OCI-LY7 (cell line): ENCODE measurements at regions not wholly inside any gene's neighbourhood (a gene's known extent, or its start where the extent isn't known, plus 50 kb on each side); places are given as distances from the start of the nearest gene placed in this dataset.

Source experiments
- BruUV-seq: library from RNA; stranded (reverse); fragments of 400-500 nt; replicated peaks from 2 replicates; lab custom pipeline; 2021; lab: Mats Ljungman, UMichigan
- CTCF ChIA-PET: fragments of 300-600 bp; sonication (Branson Sonifier 250); formaldehyde crosslinking; loops from one replicate; lab custom pipeline; 2022; ENCODE audit warnings: antibody characterized with exemption; ENCODE audit not compliant: unreplicated experiment; lab: Charles Lee
- POLR2A ChIA-PET: fragments of 300-600 bp; sonication (Branson Sonifier 250); formaldehyde crosslinking; loops from one replicate; lab custom pipeline; 2022; ENCODE audit warnings: antibody characterized with exemption; lab: Charles Lee
- DNase-seq: peaks from one replicate; pipeline ENCODE4 v3.0.0-alpha.2; 2015; ENCODE audit warnings: low spot score
- H2AFZ ChIP-seq: fragments of 200-600 bp; sonication (generic), shearing (Covaris generic); 2 replicates; pipeline ENCODE4 v1.6.1; 2014; ENCODE audit warnings: mild to moderate bottlenecking, antibody characterized with exemption, low read length, moderate library complexity
- H3K27ac ChIP-seq: fragments of 200-600 bp; sonication (generic); 2 replicates; pipeline ENCODE4 v1.5.1; 2014; ENCODE audit warnings: mixed run types, low read depth, mild to moderate bottlenecking, moderate library complexity, low read length, inconsistent platforms; ENCODE audit not compliant: poor library complexity, severe bottlenecking
- H3K36me3 ChIP-seq: fragments of 200-600 bp; sonication (generic); 2 replicates; pipeline ENCODE4 v1.6.1; 2014; ENCODE audit warnings: mild to moderate bottlenecking, antibody characterized with exemption, low read length, moderate library complexity, mixed read lengths; ENCODE audit not compliant: insufficient read depth
- H3K4me1 ChIP-seq: fragments of 200-600 bp; sonication (generic); 2 replicates; pipeline ENCODE4 v1.5.1; 2014; ENCODE audit warnings: mild to moderate bottlenecking, low read length; ENCODE audit not compliant: insufficient read depth, poor library complexity, severe bottlenecking
- H3K4me2 ChIP-seq: fragments of 200-600 bp; sonication (generic); 2 replicates; pipeline ENCODE4 v1.6.1; 2014; ENCODE audit warnings: mild to moderate bottlenecking, low read length
- H3K4me3 ChIP-seq: fragments of 200-600 bp; sonication (generic); 2 replicates; pipeline ENCODE4 v1.5.1; 2014; ENCODE audit warnings: mild to moderate bottlenecking, low read depth, low read length; ENCODE audit not compliant: poor library complexity, severe bottlenecking
- H3K79me2 ChIP-seq: fragments of 200-600 bp; sonication (generic); 2 replicates; pipeline ENCODE4 v1.6.1; 2016; ENCODE audit warnings: low read depth, mild to moderate bottlenecking, low read length, moderate library complexity, mixed read lengths; ENCODE audit not compliant: insufficient read depth
- H3K9me2 ChIP-seq: fragments of 200-600 bp; sonication (generic); 2 replicates; pipeline ENCODE4 v1.6.1; 2016; ENCODE audit warnings: mild to moderate bottlenecking, low read length, mixed read lengths; ENCODE audit not compliant: insufficient read depth
- H3K9me3 ChIP-seq: fragments of 200-600 bp; sonication (generic); 2 replicates; pipeline ENCODE4 v1.6.1; 2014; ENCODE audit warnings: mild to moderate bottlenecking, mixed run types, low read length, mixed read lengths
- H4K20me1 ChIP-seq: fragments of 200-600 bp; sonication (generic); 2 replicates; pipeline ENCODE4 v1.6.1; 2014; ENCODE audit warnings: mild to moderate bottlenecking, antibody characterized with exemption, low read length, moderate library complexity, mixed read lengths; ENCODE audit not compliant: insufficient read depth
- EZH2phosphoT487 ChIP-seq: fragments of 200-600 bp; sonication (generic); IDR thresholded peaks from 2 replicates; pipeline ENCODE4 v1.6.1; 2018; ENCODE audit warnings: low read depth, borderline replicate concordance, mild to moderate bottlenecking, mixed run types, antibody characterized with exemption, low read length, moderate library complexity, mixed read lengths
- intact Hi-C: fragments of 100-400 bp; cut with micrococcal nuclease; formaldehyde crosslinking; loops from one replicate; pipeline ENCODE4 v1.10.0; 2022; ENCODE audit not compliant: unreplicated experiment
- TF ChIP-seq, protein P1 (sequence below): fragments of 200-600 bp; sonication (generic); conservative IDR thresholded peaks from 2 replicates; pipeline ENCODE4 v1.5.1; 2014; ENCODE audit warnings: mild to moderate bottlenecking, antibody characterized with exemption, low read length, moderate library complexity, mixed read lengths

DNA sequence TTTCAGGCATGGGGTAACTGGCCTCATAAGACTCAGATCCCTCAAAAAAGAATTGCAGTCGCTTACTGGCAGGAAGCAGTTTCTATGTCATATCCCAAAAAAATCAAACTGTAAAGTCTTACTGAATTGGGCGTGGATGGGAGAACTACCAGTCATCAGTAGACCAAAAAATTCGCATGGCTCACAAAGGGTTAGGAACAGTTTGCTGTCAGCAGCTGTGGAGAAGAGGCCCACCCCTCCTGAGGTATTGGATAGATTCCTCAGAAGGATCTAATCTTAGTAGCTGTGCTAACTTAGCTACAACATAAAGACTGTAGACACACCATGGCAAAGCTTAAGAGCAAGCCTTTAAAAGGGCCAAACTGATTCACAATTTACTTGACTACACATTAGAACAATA lies 478.3 kb upstream of the FTMT start:
- no peaks in the 10 kb centered on the region for H3K9me2 ChIP-seq
- H3K4me3 ChIP-seq = no peak overlapping the region
- ChIA-PET POLR2A (no interaction called here), CTCF (no interaction called here)
- intact Hi-C loops = no loop called here
- no peak overlapping the region for H3K4me2 ChIP-seq
- no peaks in the 10 kb centered on the region for H3K79me2 ChIP-seq
- no peaks in the 10 kb centered on the region for H3K9me3 ChIP-seq
- H3K36me3 ChIP-seq = no peaks in the 10 kb centered on the region
- H4K20me1 ChIP-seq = no peaks in the 10 kb centered on the region
- BruUV-seq = no TSS peak
- H2AFZ ChIP-seq = no peak overlapping the region
- H3K27ac ChIP-seq = no peak overlapping the region
- H3K4me1 ChIP-seq = no peaks in the 10 kb centered on the region
- TF ChIP-seq, protein P1, sequence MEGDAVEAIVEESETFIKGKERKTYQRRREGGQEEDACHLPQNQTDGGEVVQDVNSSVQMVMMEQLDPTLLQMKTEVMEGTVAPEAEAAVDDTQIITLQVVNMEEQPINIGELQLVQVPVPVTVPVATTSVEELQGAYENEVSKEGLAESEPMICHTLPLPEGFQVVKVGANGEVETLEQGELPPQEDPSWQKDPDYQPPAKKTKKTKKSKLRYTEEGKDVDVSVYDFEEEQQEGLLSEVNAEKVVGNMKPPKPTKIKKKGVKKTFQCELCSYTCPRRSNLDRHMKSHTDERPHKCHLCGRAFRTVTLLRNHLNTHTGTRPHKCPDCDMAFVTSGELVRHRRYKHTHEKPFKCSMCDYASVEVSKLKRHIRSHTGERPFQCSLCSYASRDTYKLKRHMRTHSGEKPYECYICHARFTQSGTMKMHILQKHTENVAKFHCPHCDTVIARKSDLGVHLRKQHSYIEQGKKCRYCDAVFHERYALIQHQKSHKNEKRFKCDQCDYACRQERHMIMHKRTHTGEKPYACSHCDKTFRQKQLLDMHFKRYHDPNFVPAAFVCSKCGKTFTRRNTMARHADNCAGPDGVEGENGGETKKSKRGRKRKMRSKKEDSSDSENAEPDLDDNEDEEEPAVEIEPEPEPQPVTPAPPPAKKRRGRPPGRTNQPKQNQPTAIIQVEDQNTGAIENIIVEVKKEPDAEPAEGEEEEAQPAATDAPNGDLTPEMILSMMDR = no peak
- TF ChIP-seq EZH2phosphoT487 = no peak
- DNase-seq = no peak

GRCh38 chr5:121377461-121377860 lies 474.2 kb upstream of the FTMT start:
- Histone ChIP-seq H3K27ac (no peak overlapping the region), H3K4me3 (no peak overlapping the region), H3K79me2 (no peaks in the 10 kb centered on the region), H2AFZ (no peak overlapping the region), H3K9me2 (no peaks in the 10 kb centered on the region), H4K20me1 (no peaks in the 10 kb centered on the region), H3K4me1 (no peaks in the 10 kb centered on the region), H3K36me3 (no peaks in the 10 kb centered on the region), H3K4me2 (no peak overlapping the region), H3K9me3 (no peaks in the 10 kb centered on the region)
- POLR2A ChIA-PET = interaction anchor here (1.1 kb wide), 1 partner anchor 522 kb away, joined by 3 read pairs; no protein-coding TSS in a partner anchor
- no TSS peak for BruUV-seq
- TF ChIP-seq, protein P1 = no peak
- no peak for TF ChIP-seq EZH2phosphoT487
- DNase-seq = no peak
- intact Hi-C loops = no loop called here
- CTCF ChIA-PET = no interaction called here

DNA sequence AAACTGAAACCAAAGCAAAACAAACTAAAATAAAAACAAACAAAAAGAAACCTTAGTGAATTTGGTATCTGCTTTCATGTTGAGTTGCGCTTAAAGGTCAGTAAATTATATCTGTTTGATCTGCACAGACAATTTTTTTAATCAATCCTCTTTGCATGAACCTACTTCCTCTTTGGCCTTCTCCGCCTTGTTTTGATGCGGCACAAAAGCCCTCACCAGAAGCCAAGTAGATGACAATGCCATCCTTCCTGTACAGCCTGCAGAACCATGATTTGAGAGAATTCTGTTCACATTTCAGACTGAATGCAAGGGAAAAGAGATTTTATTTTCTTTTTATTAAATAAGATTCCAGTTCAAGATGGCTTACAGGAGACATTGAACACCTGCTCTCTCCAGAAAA lies 473.6 kb upstream of the FTMT start:
- Histone ChIP-seq H3K27ac (no peak overlapping the region), H3K4me1 (no peaks in the 10 kb centered on the region), H3K36me3 (no peaks in the 10 kb centered on the region), H2AFZ (no peak overlapping the region), H3K4me3 (no peak overlapping the region), H3K9me3 (no peaks in the 10 kb centered on the region), H3K9me2 (no peaks in the 10 kb centered on the region), H3K79me2 (no peaks in the 10 kb centered on the region), H3K4me2 (no peak overlapping the region), H4K20me1 (no peaks in the 10 kb centered on the region)
- TF ChIP-seq, protein P1 = no peak
- no peak for TF ChIP-seq EZH2phosphoT487
- BruUV-seq = no TSS peak
- intact Hi-C loops = no loop called here
- ChIA-PET POLR2A (no interaction called here), CTCF (no interaction called here)
- DNase-seq = no peak
